ENCODE measurements at regions not wholly inside any gene's neighbourhood (a gene's known extent, or its start where the extent isn't known, plus 50 kb on each side); places are given as distances from the start of the nearest gene placed in this dataset.

DNA sequence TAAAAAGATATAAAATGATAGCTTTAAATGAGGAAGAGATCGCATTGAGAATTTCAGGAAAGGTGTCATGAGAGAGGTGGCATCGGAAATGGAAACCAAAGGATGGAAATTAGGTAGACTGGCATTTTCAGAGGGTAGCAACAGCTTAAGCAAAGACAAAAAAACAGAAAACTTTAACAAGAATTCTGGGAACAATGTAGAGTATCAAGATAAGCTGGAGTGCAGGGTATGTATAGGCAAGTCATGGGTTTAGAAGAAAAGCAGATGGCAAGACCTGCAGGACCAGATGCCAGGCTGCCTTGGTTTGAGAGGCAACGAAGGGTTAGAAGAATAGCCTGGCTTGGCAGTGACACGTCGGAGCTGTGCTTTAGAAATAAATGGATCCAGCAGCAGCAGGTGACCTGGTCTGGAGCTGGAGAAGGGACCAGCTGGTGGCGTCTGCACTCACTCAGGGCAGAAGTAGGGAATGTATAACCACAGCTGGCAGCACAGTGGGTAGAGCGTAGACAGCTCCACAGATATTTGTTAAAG is 149.4 kb upstream of the TIAM1 start (continued):
- TF ChIP-seq HNF4A (conservative IDR thresholded peaks at IDR 0.05): no peak
- TF ChIP-seq HNF4G (IDR thresholded peaks at IDR 0.05): no peak
- TF ChIP-seq RAD21 (IDR thresholded peaks at IDR 0.05): no peak
- TF ChIP-seq, protein P1, sequence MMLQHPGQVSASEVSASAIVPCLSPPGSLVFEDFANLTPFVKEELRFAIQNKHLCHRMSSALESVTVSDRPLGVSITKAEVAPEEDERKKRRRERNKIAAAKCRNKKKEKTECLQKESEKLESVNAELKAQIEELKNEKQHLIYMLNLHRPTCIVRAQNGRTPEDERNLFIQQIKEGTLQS (IDR thresholded peaks at IDR 0.05): no peak
- no peak for TF ChIP-seq RXRA (IDR thresholded peaks at IDR 0.05)
- no peak for TF ChIP-seq NR2F2 (IDR thresholded peaks at IDR 0.05)
- TF ChIP-seq YY1 (IDR thresholded peaks at IDR 0.05): no peak
- TF ChIP-seq FOXA2 (IDR thresholded peaks at IDR 0.05): no peak

- no peak for DNase-seq (ENCODE audit: low spot score)
- Histone ChIP-seq H3K4me3 (ENCODE audit: low read depth in 1 of 3, low read length in 3 of 3) (no peak overlapping the region), H3K27me3 (ENCODE audit: control insufficient read depth in 4 of 4, insufficient read depth in 4 of 4, low read length in 3 of 4) (no peaks in the 10 kb centered on the region), H3K4me1 (ENCODE audit: control insufficient read depth in 4 of 4, insufficient read depth in 4 of 4, low read length in 3 of 4) (no peaks in the 10 kb centered on the region), H3K27ac (ENCODE audit: low read depth in 1 of 2, low read length in 2 of 2) (no peak overlapping the region), H3K36me3 (ENCODE audit: control insufficient read depth in 4 of 4, insufficient read depth in 3 of 4, low read depth in 1 of 4, low read length in 3 of 4) (peaks cover 0 to 3% (median 0%) of the 10 kb centered on the region in 4 donors), H3K9ac (ENCODE audit: low read depth in 1 of 2, low read length in 2 of 2) (no peak overlapping the region), H3K9me3 (ENCODE audit: control insufficient read depth in 4 of 4, low read length in 3 of 4) (no peaks in the 10 kb centered on the region)
- WGBS: 83% methylated on average over 3 of the region's 3 CpGs
- TF ChIP-seq REST (IDR thresholded peaks at IDR 0.05): no peak
- TF ChIP-seq YY1 (IDR thresholded peaks at IDR 0.05): no peak
- TF ChIP-seq SP1 (IDR thresholded peaks at IDR 0.05): no peak
- TF ChIP-seq FOXA1 (IDR thresholded peaks at IDR 0.05): no peak
- TF ChIP-seq FOXA2 (IDR thresholded peaks at IDR 0.05): no peak
- no peak for TF ChIP-seq HNF4A (conservative IDR thresholded peaks at IDR 0.05)
- TF ChIP-seq, protein P2, sequence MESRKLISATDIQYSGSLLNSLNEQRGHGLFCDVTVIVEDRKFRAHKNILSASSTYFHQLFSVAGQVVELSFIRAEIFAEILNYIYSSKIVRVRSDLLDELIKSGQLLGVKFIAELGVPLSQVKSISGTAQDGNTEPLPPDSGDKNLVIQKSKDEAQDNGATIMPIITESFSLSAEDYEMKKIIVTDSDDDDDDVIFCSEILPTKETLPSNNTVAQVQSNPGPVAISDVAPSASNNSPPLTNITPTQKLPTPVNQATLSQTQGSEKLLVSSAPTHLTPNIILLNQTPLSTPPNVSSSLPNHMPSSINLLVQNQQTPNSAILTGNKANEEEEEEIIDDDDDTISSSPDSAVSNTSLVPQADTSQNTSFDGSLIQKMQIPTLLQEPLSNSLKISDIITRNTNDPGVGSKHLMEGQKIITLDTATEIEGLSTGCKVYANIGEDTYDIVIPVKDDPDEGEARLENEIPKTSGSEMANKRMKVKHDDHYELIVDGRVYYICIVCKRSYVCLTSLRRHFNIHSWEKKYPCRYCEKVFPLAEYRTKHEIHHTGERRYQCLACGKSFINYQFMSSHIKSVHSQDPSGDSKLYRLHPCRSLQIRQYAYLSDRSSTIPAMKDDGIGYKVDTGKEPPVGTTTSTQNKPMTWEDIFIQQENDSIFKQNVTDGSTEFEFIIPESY (IDR thresholded peaks at IDR 0.05): no peak
- TF ChIP-seq, protein P3, sequence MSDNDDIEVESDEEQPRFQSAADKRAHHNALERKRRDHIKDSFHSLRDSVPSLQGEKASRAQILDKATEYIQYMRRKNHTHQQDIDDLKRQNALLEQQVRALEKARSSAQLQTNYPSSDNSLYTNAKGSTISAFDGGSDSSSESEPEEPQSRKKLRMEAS (IDR thresholded peaks at IDR 0.05): no peak
- no peak for TF ChIP-seq HNF4G (IDR thresholded peaks at IDR 0.05)
- TF ChIP-seq EGR1 (IDR thresholded peaks at IDR 0.05; ENCODE audit: low read depth in 2 of 2): no peak
- TF ChIP-seq CTCF (IDR thresholded peaks at IDR 0.05; ENCODE audit: low read depth, low read length, missing input control): no peak
- TF ChIP-seq GABPA (IDR thresholded peaks at IDR 0.05 in 1 of 2, conservative IDR thresholded peaks at IDR 0.05 in 1 of 2): no peak
- TF ChIP-seq RXRA (IDR thresholded peaks at IDR 0.05): no peak
- TF ChIP-seq, protein P1 (IDR thresholded peaks at IDR 0.05): no peak
- TF ChIP-seq RAD21 (IDR thresholded peaks at IDR 0.05): no peak
- no peak for TF ChIP-seq TAF1 (conservative IDR thresholded peaks at IDR 0.05)
- no peak for TF ChIP-seq NR2F2 (IDR thresholded peaks at IDR 0.05)
- no peak for TF ChIP-seq JUND (IDR thresholded peaks at IDR 0.05)
Measured at GRCh38 chr21:31491617-31492016, 147.6 kb upstream of the TIAM1 start.

Measured in liver (tissue), 8 donors.